Endothelial cell of umbilical vein (primary cell): ENCODE measurements at regions not wholly inside any gene's neighbourhood (a gene's known extent, or its start where the extent isn't known, plus 50 kb on each side); places are given as distances from the start of the nearest gene placed in this dataset.

Source experiments
- BruUV-seq: library from RNA; stranded (reverse); fragments of 400-500 nt; replicated peaks from 2 replicates; lab custom pipeline; 2021; lab: Mats Ljungman, UMichigan
- CTCF ChIA-PET: fragments of 300-600, 350-600 bp; sonication (Branson Sonifier 250); formaldehyde crosslinking; loops from one replicate; lab custom pipeline; 2021; ENCODE audit warnings: antibody characterized with exemption, inconsistent platforms; lab: Charles Lee
- POLR2A ChIA-PET: fragments of 300-600, 350-600 bp; sonication (Branson Sonifier 250); formaldehyde crosslinking; loops from one replicate; lab custom pipeline; 2021; ENCODE audit warnings: antibody characterized with exemption, inconsistent platforms; lab: Charles Lee
- DNase-seq: peaks from one replicate; pipeline ENCODE4 v3.0.0-alpha.2; 2011; ENCODE audit warnings: low read depth, low spot score
- FAIRE-seq: peaks from 2 replicates; lab custom pipeline; 2011; peaks lifted over from hg19 to GRCh38; lab: Jason Lieb, UNC
- H2AFZ ChIP-seq: 2 replicates; pipeline ENCODE4 v1.6.0; 2012; ENCODE audit warnings: low read depth, low read length, control low read depth, inconsistent platforms
- H3K27ac ChIP-seq: 2 replicates; pipeline ENCODE4 v1.5.1; 2011; ENCODE audit warnings: low read depth, mild to moderate bottlenecking, control low read depth, low read length, moderate library complexity; ENCODE audit not compliant: insufficient read depth
- H3K27me3 ChIP-seq, 2 experiments: 2 replicates each; pipeline versions ENCODE4 v1.6.0 to v1.6.1; 2011; ENCODE audit warnings: low read length in 2 of 2, mixed read lengths in 1 of 2; ENCODE audit not compliant: control insufficient read depth in 2 of 2, insufficient read depth in 2 of 2
- H3K36me3 ChIP-seq, 2 experiments: 2 replicates in 1 of 2; 3 replicates in 1 of 2; pipeline ENCODE4 v1.5.1; 2011; ENCODE audit warnings: low read length in 2 of 2, mild to moderate bottlenecking in 1 of 2, moderate library complexity in 1 of 2; ENCODE audit not compliant: control insufficient read depth in 2 of 2, insufficient read depth in 2 of 2; ENCODE audit errors: extremely low read depth in 1 of 2
- H3K4me1 ChIP-seq: 3 replicates; pipeline ENCODE4 v1.5.1; 2011; ENCODE audit warnings: mild to moderate bottlenecking, low read length; ENCODE audit not compliant: control insufficient read depth, insufficient read depth; ENCODE audit errors: extremely low read depth
- H3K4me2 ChIP-seq: 2 replicates; pipeline ENCODE4 v1.6.1; 2011; ENCODE audit warnings: low read length, control low read depth, mixed read lengths; ENCODE audit not compliant: insufficient read depth
- H3K4me3 ChIP-seq, 3 experiments: fragments of 200-600 bp in 1 of 3; sonication (generic), shearing (Covaris generic) in 1 of 3; replicated peaks in 1 of 3; 2 replicates each; pipeline ENCODE4 v1.5.1; 2011 to 2016; ENCODE audit warnings: control low read depth in 3 of 3, low read length in 3 of 3, mild to moderate bottlenecking in 2 of 3, inconsistent platforms in 1 of 3, low read depth in 1 of 3, moderate library complexity in 1 of 3; ENCODE audit not compliant: insufficient read depth in 1 of 3
- H3K79me2 ChIP-seq: 2 replicates; pipeline ENCODE4 v1.6.0; 2012; ENCODE audit warnings: low read length, inconsistent platforms; ENCODE audit not compliant: control insufficient read depth, insufficient read depth
- H3K9ac ChIP-seq: replicated peaks from 2 replicates; pipeline ENCODE3; 2011; ENCODE audit warnings: low read length, control low read depth; ENCODE audit not compliant: insufficient read depth; ENCODE audit errors: extremely low read depth
- H3K9me1 ChIP-seq: replicated peaks from 3 replicates; pipeline ENCODE4 v1.6.0; 2011; ENCODE audit warnings: mild to moderate bottlenecking, low read length; ENCODE audit not compliant: control insufficient read depth, insufficient read depth; ENCODE audit errors: extremely low read depth
- H3K9me3 ChIP-seq: replicated peaks from 2 replicates; pipeline ENCODE4 v1.5.1; 2012; ENCODE audit warnings: low read length, inconsistent platforms; ENCODE audit not compliant: control insufficient read depth, insufficient read depth
- H4K20me1 ChIP-seq: replicated peaks from 2 replicates; pipeline ENCODE3; 2011; ENCODE audit warnings: mild to moderate bottlenecking, low read length; ENCODE audit not compliant: control insufficient read depth, insufficient read depth; ENCODE audit errors: extremely low read depth
- EZH2 ChIP-seq: IDR thresholded peaks from 2 replicates; pipeline ENCODE4 v1.6.1; 2012; ENCODE audit warnings: borderline replicate concordance, low read depth, mild to moderate bottlenecking, moderate library complexity, low read length, inconsistent platforms; ENCODE audit not compliant: severe bottlenecking
- FOS ChIP-seq: IDR thresholded peaks from 2 replicates; pipeline ENCODE4 v1.6.1; 2011; ENCODE audit warnings: mild to moderate bottlenecking, low read length, moderate library complexity, borderline replicate concordance; ENCODE audit not compliant: insufficient read depth
- GATA2 ChIP-seq: IDR thresholded peaks from 2 replicates; pipeline ENCODE4 v1.7.0; 2011; ENCODE audit warnings: low read depth, mild to moderate bottlenecking, moderate library complexity, mixed read lengths, low read length; ENCODE audit not compliant: insufficient read length, insufficient read depth
- JUN ChIP-seq: IDR thresholded peaks from 2 replicates; pipeline ENCODE4 v1.6.1; 2011; ENCODE audit warnings: borderline replicate concordance, low read depth; ENCODE audit not compliant: insufficient read length, insufficient read depth
- MYC ChIP-seq: IDR thresholded peaks from one replicate; pipeline ENCODE4 v1.6.1; 2011; ENCODE audit warnings: mild to moderate bottlenecking, low read depth, low read length
- POLR2A ChIP-seq: IDR thresholded peaks from 2 replicates; pipeline ENCODE4 v1.6.1; 2012; ENCODE audit warnings: low read depth, mild to moderate bottlenecking, control low read depth, low read length
- POLR2AphosphoS5 ChIP-seq: IDR thresholded peaks from 2 replicates; pipeline ENCODE4 v1.6.1; 2012; ENCODE audit warnings: low read depth, mild to moderate bottlenecking, control low read depth, low read length, moderate library complexity; ENCODE audit not compliant: insufficient read depth
- dilution Hi-C: fragments of 300-500 bp; cut with MboI; formaldehyde crosslinking; loops from one replicate; pipeline ENCODE4 v1.15.0; 2019; ENCODE audit warnings: low sequenced_read_pairs; ENCODE audit not compliant: extremely low pct_ligation_motif_present
- intact Hi-C: fragments of 100-400 bp; cut with micrococcal nuclease; formaldehyde crosslinking; loops from one replicate; pipeline ENCODE4 v1.10.0; 2022
- TF ChIP-seq, protein P1 (sequence below), 2 donors: IDR thresholded peaks; 1 replicate in 1 of 2; 2 replicates in 1 of 2; pipeline ENCODE4 v1.5.1; 2011; ENCODE audit warnings: low read length in 2 of 2, mild to moderate bottlenecking in 2 of 2, moderate library complexity in 2 of 2, control low read depth in 1 of 2, inconsistent platforms in 1 of 2, low read depth in 1 of 2; ENCODE audit not compliant: insufficient read depth in 1 of 2; ENCODE audit errors: extremely low read depth in 1 of 2
- TF ChIP-seq, protein P2 (sequence below): IDR thresholded peaks from 2 replicates; pipeline ENCODE4 v1.6.1; 2011; ENCODE audit not compliant: insufficient read depth, insufficient read length

DNA sequence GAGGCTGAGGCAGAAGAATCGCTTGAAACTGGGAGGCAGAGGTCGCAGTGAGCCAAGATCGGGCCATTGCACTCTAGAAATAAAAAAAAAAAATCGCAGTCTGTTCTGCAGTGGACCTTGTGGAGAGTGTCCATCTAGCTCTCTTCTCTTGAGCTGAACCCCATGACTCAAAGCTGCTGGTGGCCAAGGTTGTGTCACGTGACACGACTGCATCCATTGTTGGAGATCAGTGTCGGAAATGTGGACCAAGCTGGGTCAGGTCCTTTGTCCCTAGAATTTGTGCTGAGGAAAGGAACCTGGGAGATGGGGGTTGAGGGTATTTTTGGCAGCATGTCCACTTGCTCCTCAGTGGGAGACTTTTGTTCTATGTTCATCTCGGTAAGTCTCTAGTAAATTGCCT, 564.8 kb upstream of the CDH4 start:
- no peaks in the 10 kb centered on the region for H3K79me2 ChIP-seq
- BruUV-seq: no TSS peak
- no peaks in the 10 kb centered on the region for H3K9me1 ChIP-seq
- no peaks in the 10 kb centered on the region for H4K20me1 ChIP-seq
- H3K36me3 ChIP-seq: no peaks in the 10 kb centered on the region
- no peak for TF ChIP-seq GATA2
- no peak for TF ChIP-seq EZH2
- TF ChIP-seq, protein P1, sequence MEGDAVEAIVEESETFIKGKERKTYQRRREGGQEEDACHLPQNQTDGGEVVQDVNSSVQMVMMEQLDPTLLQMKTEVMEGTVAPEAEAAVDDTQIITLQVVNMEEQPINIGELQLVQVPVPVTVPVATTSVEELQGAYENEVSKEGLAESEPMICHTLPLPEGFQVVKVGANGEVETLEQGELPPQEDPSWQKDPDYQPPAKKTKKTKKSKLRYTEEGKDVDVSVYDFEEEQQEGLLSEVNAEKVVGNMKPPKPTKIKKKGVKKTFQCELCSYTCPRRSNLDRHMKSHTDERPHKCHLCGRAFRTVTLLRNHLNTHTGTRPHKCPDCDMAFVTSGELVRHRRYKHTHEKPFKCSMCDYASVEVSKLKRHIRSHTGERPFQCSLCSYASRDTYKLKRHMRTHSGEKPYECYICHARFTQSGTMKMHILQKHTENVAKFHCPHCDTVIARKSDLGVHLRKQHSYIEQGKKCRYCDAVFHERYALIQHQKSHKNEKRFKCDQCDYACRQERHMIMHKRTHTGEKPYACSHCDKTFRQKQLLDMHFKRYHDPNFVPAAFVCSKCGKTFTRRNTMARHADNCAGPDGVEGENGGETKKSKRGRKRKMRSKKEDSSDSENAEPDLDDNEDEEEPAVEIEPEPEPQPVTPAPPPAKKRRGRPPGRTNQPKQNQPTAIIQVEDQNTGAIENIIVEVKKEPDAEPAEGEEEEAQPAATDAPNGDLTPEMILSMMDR (IDR thresholded peaks at IDR 0.05; ENCODE audit: extremely low read depth in 1 of 2, insufficient read depth in 1 of 2, low read depth in 1 of 2, low read length in 2 of 2): no peak
- TF ChIP-seq, protein P2, sequence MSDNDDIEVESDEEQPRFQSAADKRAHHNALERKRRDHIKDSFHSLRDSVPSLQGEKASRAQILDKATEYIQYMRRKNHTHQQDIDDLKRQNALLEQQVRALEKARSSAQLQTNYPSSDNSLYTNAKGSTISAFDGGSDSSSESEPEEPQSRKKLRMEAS: no peak
- TF ChIP-seq POLR2A: no peak
- TF ChIP-seq MYC: no peak
- H3K4me2 ChIP-seq: no peak overlapping the region
- no peaks in the 10 kb centered on the region for H3K27me3 ChIP-seq
- DNase-seq (no peak), FAIRE-seq (no peak)
- H3K4me3 ChIP-seq: no peak overlapping the region
- POLR2A ChIA-PET: no interaction called here
- H3K4me1 ChIP-seq: no peaks in the 10 kb centered on the region
- H3K27ac ChIP-seq: no peak overlapping the region
- H3K9ac ChIP-seq: no peak overlapping the region
- intact Hi-C loops: no loop called here
- peaks cover 4% of the 10 kb centered on the region for H3K9me3 ChIP-seq
- no peak overlapping the region for H2AFZ ChIP-seq
- dilution Hi-C loops: no loop called here
- CTCF ChIA-PET: no interaction called here

DNA sequence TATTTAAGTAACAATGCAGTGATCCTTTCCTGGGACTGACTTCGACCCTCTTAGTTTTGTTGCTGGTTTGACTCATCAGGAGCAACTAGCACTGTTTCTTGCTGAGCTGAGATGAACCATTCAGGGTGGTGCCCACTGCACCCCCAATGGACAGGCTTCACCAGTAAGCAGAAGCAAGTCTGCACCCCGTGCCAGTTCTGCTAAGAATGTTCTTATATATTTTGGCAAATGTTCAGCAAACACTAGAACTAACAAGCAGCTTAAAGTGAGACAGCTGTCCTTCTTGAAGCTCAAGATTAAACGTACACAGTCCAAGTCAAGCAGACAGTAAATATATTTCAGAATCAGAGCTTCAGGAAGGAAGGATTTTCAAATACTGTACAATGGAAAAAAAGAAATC, 561.3 kb upstream of the CDH4 start:
- Histone ChIP-seq H3K9me3 (peaks cover 2% of the 10 kb centered on the region), H4K20me1 (no peaks in the 10 kb centered on the region), H3K36me3 (no peaks in the 10 kb centered on the region), H3K27me3 (no peaks in the 10 kb centered on the region), H3K9me1 (no peaks in the 10 kb centered on the region), H2AFZ (no peak overlapping the region), H3K27ac (no peak overlapping the region), H3K4me2 (no peak overlapping the region), H3K9ac (no peak overlapping the region), H3K4me3 (no peak overlapping the region), H3K79me2 (no peaks in the 10 kb centered on the region), H3K4me1 (no peaks in the 10 kb centered on the region)
- FAIRE-seq (no peak), DNase-seq (no peak)
- dilution Hi-C loops: no loop called here
- intact Hi-C loops: no loop called here
- no TSS peak for BruUV-seq
- CTCF ChIA-PET: no interaction called here
- no peak for TF ChIP-seq MYC
- TF ChIP-seq FOS: no peak
- TF ChIP-seq, protein P1 (IDR thresholded peaks at IDR 0.05; ENCODE audit: extremely low read depth in 1 of 2, insufficient read depth in 1 of 2, low read depth in 1 of 2, low read length in 2 of 2): no peak
- TF ChIP-seq POLR2A: no peak
- TF ChIP-seq, protein P2: no peak
- no peak for TF ChIP-seq JUN
- TF ChIP-seq EZH2: no peak
- no peak for TF ChIP-seq GATA2
- TF ChIP-seq POLR2AphosphoS5: no peak
- POLR2A ChIA-PET: no interaction called here
